Cardiac muscle cell (in vitro differentiated cells and primary cell): ENCODE measurements at regions not wholly inside any gene's neighbourhood (a gene's known extent, or its start where the extent isn't known, plus 50 kb on each side); places are given as distances from the start of the nearest gene placed in this dataset.

Source experiments
- DNase-seq, 2 donors: peaks; one replicate each; pipeline versions ENCODE4 v3.0.0 to v3.0.0-alpha.2; 2010 to 2017; ENCODE audit warnings: low read depth in 1 of 2, low spot score in 1 of 2
- H3K27ac ChIP-seq: fragments of 200-600 bp; sonication (generic); 2 replicates; pipeline ENCODE4 v1.5.1; 2016
- H3K27me3 ChIP-seq: fragments of 200-600 bp; sonication (generic); 2 replicates; pipeline ENCODE4 v1.6.0; 2016; ENCODE audit warnings: control low read depth
- H3K36me3 ChIP-seq: fragments of 200-600 bp; sonication (generic); 2 replicates; pipeline ENCODE4 v1.5.1; 2016; ENCODE audit warnings: control low read depth
- H3K4me1 ChIP-seq: fragments of 200-600 bp; sonication (generic); 2 replicates; pipeline ENCODE4 v1.8.1; 2017; ENCODE audit warnings: low read depth, mild to moderate bottlenecking, mixed run types
- H3K4me3 ChIP-seq: fragments of 200-600 bp; sonication (generic); 2 replicates; pipeline ENCODE4 v1.5.1; 2016; ENCODE audit warnings: mild to moderate bottlenecking
- H3K9me3 ChIP-seq: fragments of 200-600 bp; sonication (generic); 2 replicates; pipeline ENCODE4 v1.5.1; 2017; ENCODE audit warnings: low read depth, mild to moderate bottlenecking, control low read depth
- TF ChIP-seq, protein P1 (sequence below): IDR thresholded peaks from 2 replicates; pipeline ENCODE4 v1.5.1; 2012; ENCODE audit warnings: low read depth, mild to moderate bottlenecking, low read length

DNA sequence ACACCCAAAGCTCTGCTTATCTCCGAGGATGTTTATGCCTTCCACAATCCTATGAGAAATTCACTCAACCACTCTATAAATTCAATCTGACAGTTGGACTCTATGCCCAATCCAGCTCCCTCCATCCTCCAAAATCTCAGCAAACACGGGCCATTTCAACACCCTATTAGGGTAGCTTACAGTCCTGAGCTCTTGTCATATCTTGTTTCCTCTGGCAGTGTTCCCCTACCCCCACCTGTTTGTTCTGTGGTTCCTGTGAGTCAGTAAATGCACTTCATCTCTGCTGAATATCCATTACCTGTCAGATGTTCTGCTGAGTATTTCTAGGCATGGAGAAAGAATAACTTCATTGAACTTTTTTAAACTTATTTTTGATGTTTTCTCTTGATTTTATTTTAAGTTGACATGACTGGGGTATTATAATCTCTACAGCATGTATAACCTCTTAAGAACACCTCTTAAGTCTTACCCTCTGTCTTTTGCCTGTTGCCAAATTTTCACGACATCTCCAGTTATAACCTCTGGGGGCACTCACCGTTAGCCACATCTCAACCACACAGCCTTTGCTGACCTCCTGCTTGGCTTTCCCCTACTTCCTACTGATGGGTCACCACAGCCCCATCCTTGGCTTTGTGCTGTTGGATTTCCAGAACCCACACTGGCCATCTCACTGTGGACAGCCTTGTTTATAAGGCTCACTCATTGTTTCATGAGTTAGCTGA lies 317.0 kb upstream of the TMPO start:
- no peak for DNase-seq
- TF ChIP-seq, protein P1, sequence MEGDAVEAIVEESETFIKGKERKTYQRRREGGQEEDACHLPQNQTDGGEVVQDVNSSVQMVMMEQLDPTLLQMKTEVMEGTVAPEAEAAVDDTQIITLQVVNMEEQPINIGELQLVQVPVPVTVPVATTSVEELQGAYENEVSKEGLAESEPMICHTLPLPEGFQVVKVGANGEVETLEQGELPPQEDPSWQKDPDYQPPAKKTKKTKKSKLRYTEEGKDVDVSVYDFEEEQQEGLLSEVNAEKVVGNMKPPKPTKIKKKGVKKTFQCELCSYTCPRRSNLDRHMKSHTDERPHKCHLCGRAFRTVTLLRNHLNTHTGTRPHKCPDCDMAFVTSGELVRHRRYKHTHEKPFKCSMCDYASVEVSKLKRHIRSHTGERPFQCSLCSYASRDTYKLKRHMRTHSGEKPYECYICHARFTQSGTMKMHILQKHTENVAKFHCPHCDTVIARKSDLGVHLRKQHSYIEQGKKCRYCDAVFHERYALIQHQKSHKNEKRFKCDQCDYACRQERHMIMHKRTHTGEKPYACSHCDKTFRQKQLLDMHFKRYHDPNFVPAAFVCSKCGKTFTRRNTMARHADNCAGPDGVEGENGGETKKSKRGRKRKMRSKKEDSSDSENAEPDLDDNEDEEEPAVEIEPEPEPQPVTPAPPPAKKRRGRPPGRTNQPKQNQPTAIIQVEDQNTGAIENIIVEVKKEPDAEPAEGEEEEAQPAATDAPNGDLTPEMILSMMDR: no peak
- Histone ChIP-seq H3K4me3 (no peak overlapping the region), H3K27me3 (no peaks in the 10 kb centered on the region), H3K27ac (no peak overlapping the region), H3K36me3 (no peaks in the 10 kb centered on the region), H3K9me3 (no peaks in the 10 kb centered on the region), H3K4me1 (no peaks in the 10 kb centered on the region)

DNA sequence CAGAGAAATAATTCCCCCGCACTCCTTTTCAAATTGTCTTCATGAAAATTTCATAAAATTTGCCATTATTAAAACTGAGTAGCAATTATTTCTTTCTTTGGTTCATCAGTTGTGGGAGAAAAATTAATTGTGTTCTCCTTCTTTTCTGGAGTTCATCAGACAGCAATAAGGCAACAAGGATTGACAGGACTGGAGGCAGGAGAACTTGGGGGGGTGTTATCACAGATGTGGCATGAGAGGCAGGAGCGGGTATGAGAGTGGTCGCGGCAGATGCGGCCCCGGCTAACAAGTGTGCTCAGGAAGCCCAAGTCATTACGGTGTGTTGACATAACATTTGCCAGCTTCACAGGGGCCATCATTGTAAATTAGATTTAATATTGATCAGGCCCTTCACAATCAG lies 306.6 kb upstream of the TMPO start:
- no peaks in the 10 kb centered on the region for H3K4me1 ChIP-seq
- H3K4me3 ChIP-seq: no peak overlapping the region
- no peaks in the 10 kb centered on the region for H3K27me3 ChIP-seq
- no peak for DNase-seq
- H3K27ac ChIP-seq: no peak overlapping the region
- TF ChIP-seq, protein P1: no peak
- H3K36me3 ChIP-seq: no peaks in the 10 kb centered on the region
- H3K9me3 ChIP-seq: no peaks in the 10 kb centered on the region

DNA sequence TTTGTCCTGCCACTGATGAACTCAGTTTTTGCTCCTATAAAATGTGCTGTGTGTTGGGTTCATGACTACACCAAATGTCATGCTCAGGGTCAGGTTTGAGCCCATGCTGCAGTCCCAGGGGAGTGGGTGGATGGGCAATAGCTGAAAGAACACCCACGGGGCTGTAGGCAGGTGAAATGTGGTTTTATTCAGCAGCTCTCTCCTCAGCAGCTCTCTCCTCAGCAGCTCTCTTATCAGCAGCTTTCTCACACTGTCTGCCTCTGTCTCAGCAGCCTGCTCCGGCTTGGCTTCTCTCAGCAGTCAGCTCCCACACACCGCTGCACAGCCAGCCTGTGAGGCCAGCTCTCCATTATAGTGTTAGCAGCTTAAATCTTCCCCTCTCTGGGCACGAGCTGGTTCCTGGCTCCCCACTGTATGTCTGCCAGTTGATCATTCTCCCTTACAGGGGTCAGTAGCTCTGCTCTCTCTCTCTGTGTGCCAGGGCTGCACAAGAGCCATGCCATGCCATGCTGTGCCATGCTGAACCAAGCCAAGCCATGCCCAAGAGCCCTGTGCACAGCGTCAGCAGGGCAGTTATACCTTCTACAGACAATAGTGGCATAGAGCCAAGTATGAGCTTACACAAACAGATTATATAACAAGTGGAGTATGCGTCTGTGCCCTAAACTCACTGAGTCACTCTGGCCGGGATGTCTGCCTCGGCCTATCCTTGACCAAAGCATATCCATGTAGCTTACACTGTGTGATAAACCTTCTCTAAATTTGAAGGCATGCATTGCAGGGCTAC lies 303.3 kb upstream of the TMPO start:
- no peaks in the 10 kb centered on the region for H3K36me3 ChIP-seq
- no peaks in the 10 kb centered on the region for H3K9me3 ChIP-seq
- TF ChIP-seq, protein P1: no peak
- no peak overlapping the region for H3K27ac ChIP-seq
- peak; percentile 5 to 52 for DNase-seq
- no peaks in the 10 kb centered on the region for H3K27me3 ChIP-seq
- H3K4me1 ChIP-seq: no peaks in the 10 kb centered on the region
- H3K4me3 ChIP-seq: no peak overlapping the region

DNA sequence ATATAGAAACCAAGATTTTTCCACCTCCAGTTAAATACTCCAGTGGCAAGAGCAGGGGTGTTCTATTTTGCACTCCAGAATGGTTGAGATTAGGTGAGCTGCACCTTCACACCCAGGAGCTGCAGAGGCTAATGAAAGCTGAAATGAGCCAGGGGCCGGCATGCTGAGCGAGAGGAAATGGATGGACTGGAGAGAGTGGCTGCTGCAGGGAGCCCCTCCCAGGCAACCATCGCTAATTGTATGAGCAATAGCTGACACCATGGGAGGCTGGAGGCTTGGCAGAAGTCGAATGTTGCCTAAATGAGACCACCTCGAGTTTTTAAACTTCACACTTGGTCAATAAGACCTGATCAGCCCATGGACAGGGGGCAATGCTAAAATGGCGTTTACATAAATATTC lies 301.8 kb upstream of the TMPO start:
- TF ChIP-seq, protein P1: no peak

DNA sequence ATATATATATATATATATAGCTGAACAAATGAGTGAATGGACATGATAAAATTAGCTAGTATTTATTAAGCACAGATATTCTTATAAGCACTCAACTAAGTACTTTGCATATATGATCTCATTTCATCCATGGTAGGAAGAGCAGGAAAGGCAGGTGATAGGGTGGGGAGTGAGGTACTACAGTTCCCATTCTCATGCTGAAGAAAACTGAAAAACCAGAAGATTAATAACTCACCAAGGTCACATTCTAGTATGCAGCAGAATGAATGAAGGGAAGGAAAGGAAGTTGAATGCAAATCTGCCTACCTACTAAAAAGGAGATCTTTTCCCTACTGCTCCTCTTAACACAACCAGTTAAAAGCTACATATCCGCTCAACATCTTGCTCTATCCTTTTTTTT lies 298.1 kb upstream of the TMPO start:
- H3K9me3 ChIP-seq: no peaks in the 10 kb centered on the region
- H3K27me3 ChIP-seq: no peaks in the 10 kb centered on the region
- no peak overlapping the region for H3K4me3 ChIP-seq
- DNase-seq: no peak
- no peaks in the 10 kb centered on the region for H3K36me3 ChIP-seq
- TF ChIP-seq, protein P1: no peak
- H3K4me1 ChIP-seq: no peaks in the 10 kb centered on the region
- H3K27ac ChIP-seq: no peak overlapping the region

More for the DNA sequence above, 301.8 kb upstream of the TMPO start:
- Histone ChIP-seq H3K36me3 (no peaks in the 10 kb centered on the region), H3K4me1 (no peaks in the 10 kb centered on the region), H3K27me3 (no peaks in the 10 kb centered on the region), H3K4me3 (no peak overlapping the region), H3K27ac (no peak overlapping the region), H3K9me3 (no peaks in the 10 kb centered on the region)
- DNase-seq: no peak
